Panc1 (cell line): ENCODE measurements at regions not wholly inside any gene's neighbourhood (a gene's known extent, or its start where the extent isn't known, plus 50 kb on each side); places are given as distances from the start of the nearest gene placed in this dataset.

Experiments used
- ATAC-seq: fragments of 200-7000 bp; cut with Tn5 transposase; 2 replicates; pipeline ENCODE4 v1.9.1; 2020; ENCODE audit warnings: mild to moderate bottlenecking, moderate library complexity
- BruUV-seq: library from RNA; stranded (reverse); fragments of 400-500 nt; replicated peaks from 2 replicates; lab custom pipeline; 2021; lab: Mats Ljungman, UMichigan
- CTCF ChIA-PET: fragments of 300-600 bp; sonication (Branson Sonifier 250); formaldehyde crosslinking; loops from one replicate; lab custom pipeline; 2022; ENCODE audit warnings: antibody characterized with exemption; lab: Charles Lee
- POLR2A ChIA-PET: fragments of 300-600 bp; sonication (Branson Sonifier 250); formaldehyde crosslinking; loops from one replicate; lab custom pipeline; 2022; ENCODE audit warnings: antibody characterized with exemption; lab: Charles Lee
- DNase-seq: peaks from one replicate; pipeline ENCODE4 v3.0.0-alpha.2; 2010; ENCODE audit warnings: low read depth, low spot score
- H3K27ac ChIP-seq: 2 replicates; pipeline ENCODE4 v1.5.1; 2011; ENCODE audit warnings: mild to moderate bottlenecking, low read length, inconsistent platforms
- H3K27me3 ChIP-seq: fragments of 200-500 bp; sonication (Bioruptor generic); 2 replicates; pipeline ENCODE4 v1.6.0; 2014; ENCODE audit warnings: low read length, inconsistent platforms; ENCODE audit not compliant: control insufficient read depth, insufficient read depth
- H3K36me3 ChIP-seq: fragments of 200-500 bp; sonication (Bioruptor generic); 2 replicates; pipeline ENCODE4 v1.5.1; 2014; ENCODE audit warnings: inconsistent platforms, mild to moderate bottlenecking, low read length, moderate library complexity; ENCODE audit not compliant: control insufficient read depth, insufficient read depth
- H3K4me1 ChIP-seq: 2 replicates; pipeline ENCODE4 v1.5.1; 2011; ENCODE audit warnings: inconsistent platforms, mild to moderate bottlenecking, low read length, moderate library complexity; ENCODE audit not compliant: control insufficient read depth, insufficient read depth
- H3K4me3 ChIP-seq, 2 experiments: 2 replicates each; pipeline ENCODE4 v1.5.1; 2011 to 2012; ENCODE audit warnings: low read depth in 2 of 2, low read length in 2 of 2, mild to moderate bottlenecking in 2 of 2, inconsistent platforms in 1 of 2, moderate library complexity in 1 of 2
- H3K9me3 ChIP-seq: fragments of 200-500 bp; sonication (Bioruptor generic); 2 replicates; pipeline ENCODE4 v1.5.1; 2014; ENCODE audit warnings: low read depth, mild to moderate bottlenecking, inconsistent platforms, low read length, moderate library complexity; ENCODE audit not compliant: control insufficient read depth, insufficient read depth
- CTCF ChIP-seq: fragments of 450-650 bp; IDR thresholded peaks from 2 replicates; pipeline ENCODE4 v1.5.1; 2017; ENCODE audit warnings: mild to moderate bottlenecking
- POLR2AphosphoS5 ChIP-seq: IDR thresholded peaks from 2 replicates; pipeline ENCODE4 v1.6.1; 2012; ENCODE audit warnings: mild to moderate bottlenecking, low read depth, low read length, moderate library complexity
- REST ChIP-seq, 2 experiments: IDR thresholded peaks; 2 replicates each; pipeline ENCODE4 v1.6.1; 2011 to 2012; ENCODE audit warnings: low read depth in 2 of 2, control low read depth in 1 of 2, low read length in 1 of 2, mild to moderate bottlenecking in 1 of 2, moderate library complexity in 1 of 2; ENCODE audit not compliant: insufficient read depth in 1 of 2
- SIN3A ChIP-seq: IDR thresholded peaks from 2 replicates; pipeline ENCODE4 v1.6.1; 2012; ENCODE audit warnings: low read depth, mild to moderate bottlenecking, low read length, moderate library complexity, borderline replicate concordance; ENCODE audit not compliant: insufficient read depth
- TCF7L2 ChIP-seq: IDR thresholded peaks from 2 replicates; pipeline ENCODE4 v1.6.1; 2011; ENCODE audit warnings: mild to moderate bottlenecking, low read depth, low read length, inconsistent platforms
- in situ Hi-C: cut with HindIII; loops from 2 replicates; pipeline ENCODE4 v1.10.0; 2016; ENCODE audit warnings: low sequenced_read_pairs, low pct_unique_long_range_greater_than_20kb
- intact Hi-C: fragments of 100-400 bp; cut with micrococcal nuclease; formaldehyde crosslinking; loops from one replicate; pipeline ENCODE4 v1.10.0; 2022; ENCODE audit not compliant: unreplicated experiment

GRCh38 chr22:22432937-22433336 lies 75.6 kb downstream of the ZNF280B start:
- POLR2A ChIA-PET = no interaction called here
- Histone ChIP-seq H3K27ac (no peak overlapping the region), H3K9me3 (no peaks in the 10 kb centered on the region), H3K27me3 (no peaks in the 10 kb centered on the region; the same call in none of the 2 replicates), H3K4me1 (no peaks in the 10 kb centered on the region), H3K4me3 (no peak overlapping the region), H3K36me3 (no peaks in the 10 kb centered on the region)
- DNase-seq = no peak
- no peak for TF ChIP-seq TCF7L2
- TF ChIP-seq SIN3A = no peak
- TF ChIP-seq POLR2AphosphoS5 = no peak
- TF ChIP-seq CTCF = no peak
- TF ChIP-seq REST (IDR thresholded peaks at IDR 0.05; ENCODE audit: insufficient read depth in 1 of 2, low read depth in 2 of 2, low read length in 1 of 2) = no peak
- CTCF ChIA-PET = no interaction called here
- no peak for ATAC-seq
- intact Hi-C loops (no loop called here), in situ Hi-C loops (no loop called here)
- BruUV-seq = no TSS peak

GRCh38 chr22:22433770-22434169 lies 74.8 kb downstream of the ZNF280B start:
- Histone ChIP-seq H3K9me3 (no peaks in the 10 kb centered on the region), H3K27me3 (no peaks in the 10 kb centered on the region; the same call in none of the 2 replicates), H3K36me3 (no peaks in the 10 kb centered on the region), H3K27ac (no peak overlapping the region), H3K4me1 (no peaks in the 10 kb centered on the region), H3K4me3 (no peak overlapping the region)
- in situ Hi-C loops = no loop called here
- ATAC-seq (no peak), DNase-seq (no peak)
- BruUV-seq = no TSS peak
- TF ChIP-seq POLR2AphosphoS5 (no peak), CTCF (no peak), REST (IDR thresholded peaks at IDR 0.05; ENCODE audit: insufficient read depth in 1 of 2, low read depth in 2 of 2, low read length in 1 of 2) (no peak), SIN3A (no peak), TCF7L2 (no peak)
- CTCF ChIA-PET = no interaction called here
- intact Hi-C loops = no loop called here
- POLR2A ChIA-PET = no interaction called here
